Calu3 (cell line): ENCODE measurements at regions not wholly inside any gene's neighbourhood (a gene's known extent, or its start where the extent isn't known, plus 50 kb on each side); places are given as distances from the start of the nearest gene placed in this dataset.
A peak's percentile ranks its signal among the peaks of the same experiment; 100 is the strongest.

Experiments
- BruUV-seq: library from RNA; stranded (reverse); fragments of 400-500 nt; replicated peaks from 2 replicates; lab custom pipeline; 2021; lab: Mats Ljungman, UMichigan
- CTCF ChIA-PET: fragments of 300-600 bp; sonication (Branson Sonifier 250); formaldehyde crosslinking; loops from one replicate; lab custom pipeline; 2022; ENCODE audit warnings: antibody characterized with exemption; lab: Charles Lee
- DNase-seq: peaks from one replicate; pipeline ENCODE4 v3.0.0; 2022
- H3K27ac Mint-ChIP-seq: one replicate; pipeline ENCODE4 v1.8.0; 2022; ENCODE audit warnings: mixed read lengths; ENCODE audit not compliant: unreplicated experiment
- H3K27me3 Mint-ChIP-seq: one replicate; pipeline ENCODE4 v1.8.0; 2022; ENCODE audit warnings: mixed read lengths; ENCODE audit not compliant: unreplicated experiment
- H3K36me3 Mint-ChIP-seq: one replicate; pipeline ENCODE4 v1.8.0; 2022; ENCODE audit warnings: mild to moderate bottlenecking, moderate library complexity, mixed read lengths; ENCODE audit not compliant: insufficient read depth, unreplicated experiment
- H3K4me1 Mint-ChIP-seq: one replicate; pipeline ENCODE4 v1.8.0; 2022; ENCODE audit warnings: mild to moderate bottlenecking, low read depth, mixed read lengths; ENCODE audit not compliant: unreplicated experiment
- H3K4me3 Mint-ChIP-seq: one replicate; pipeline ENCODE4 v1.8.0; 2022; ENCODE audit warnings: mild to moderate bottlenecking, low read depth, moderate library complexity, mixed read lengths; ENCODE audit not compliant: unreplicated experiment
- H3K9me3 Mint-ChIP-seq: one replicate; pipeline ENCODE4 v1.8.0; 2022; ENCODE audit warnings: low read depth, mixed read lengths; ENCODE audit not compliant: unreplicated experiment
- CTCF ChIP-seq: fragments of 200-600 bp; IDR thresholded peaks from one replicate; pipeline ENCODE4 v1.8.0; 2022; ENCODE audit warnings: antibody characterized with exemption; ENCODE audit not compliant: unreplicated experiment
- intact Hi-C: fragments of 100-400 bp; cut with micrococcal nuclease; formaldehyde crosslinking; loops from one replicate; pipeline ENCODE4 v1.10.0; 2022; ENCODE audit not compliant: unreplicated experiment

GRCh38 chr13:106918557-106918860 is 350.6 kb upstream of the ARGLU1 start:
- H3K36me3 Mint-ChIP-seq, result no peaks in the 10 kb centered on the region
- H3K4me1 Mint-ChIP-seq, result no peaks in the 10 kb centered on the region
- H3K27me3 Mint-ChIP-seq, result no peaks in the 10 kb centered on the region
- no peak for TF ChIP-seq CTCF
- no peak overlapping the region for H3K27ac Mint-ChIP-seq
- H3K9me3 Mint-ChIP-seq, result no peaks in the 10 kb centered on the region
- no peak for DNase-seq
- BruUV-seq, result no TSS peak
- H3K4me3 Mint-ChIP-seq, result no peak overlapping the region
- CTCF ChIA-PET, result no interaction called here
- intact Hi-C loops, result loop anchor here (5.0 to 10.0 kb wide), 2 partner anchors 204 to 374 kb away; no protein-coding TSS in a partner anchor

GRCh38 chr13:106917673-106918556 is 350.0 kb upstream of the ARGLU1 start:
- Mint-ChIP-seq H3K4me3 (peak overlapping the region; percentile 53), H3K9me3 (no peaks in the 10 kb centered on the region), H3K27me3 (no peaks in the 10 kb centered on the region), H3K36me3 (no peaks in the 10 kb centered on the region), H3K27ac (no peak overlapping the region), H3K4me1 (no peaks in the 10 kb centered on the region)
- peak; percentile 69 for DNase-seq
- intact Hi-C loops, result loop anchor here (5.0 to 10.0 kb wide), 2 partner anchors 204 to 373 kb away; no protein-coding TSS in a partner anchor
- CTCF ChIA-PET, result no interaction called here
- peak; percentile 43 for TF ChIP-seq CTCF
- BruUV-seq, result no TSS peak

GRCh38 chr13:106917024-106917571 is 349.2 kb upstream of the ARGLU1 start:
- no peaks in the 10 kb centered on the region for H3K36me3 Mint-ChIP-seq
- DNase-seq, result no peak

More at GRCh38 chr13:106917024-106917571, 349.2 kb upstream of the ARGLU1 start:
- Mint-ChIP-seq H3K4me3 (peak overlapping the region; percentile 53), H3K4me1 (peaks cover 1% of the 10 kb centered on the region), H3K27ac (no peak overlapping the region), H3K9me3 (no peaks in the 10 kb centered on the region), H3K27me3 (no peaks in the 10 kb centered on the region)
- no peak for TF ChIP-seq CTCF
- CTCF ChIA-PET, result no interaction called here
- intact Hi-C loops, result loop anchor here (5.0 to 10.0 kb wide), 2 partner anchors 205 to 372 kb away; no protein-coding TSS in a partner anchor
- no TSS peak for BruUV-seq
